HG03571 (cell line): ENCODE measurements at regions not wholly inside any gene's neighbourhood (a gene's known extent, or its start where the extent isn't known, plus 50 kb on each side); places are given as distances from the start of the nearest gene placed in this dataset.

Source experiments
- ATAC-seq: cut with Tn5 transposase; IDR thresholded peaks from one replicate; pipeline ENCODE4 v1.9.1; 2021; ENCODE audit not compliant: unreplicated experiment

GRCh38 chrX:45258731-45259402 is 58.2 kb upstream of the DIPK2B start:
- no peak for ATAC-seq
